GM18520 (cell line): ENCODE measurements at regions not wholly inside any gene's neighbourhood (a gene's known extent, or its start where the extent isn't known, plus 50 kb on each side); places are given as distances from the start of the nearest gene placed in this dataset.
A peak's percentile ranks its signal among the peaks of the same experiment; 100 is the strongest.

Experiments
- ATAC-seq: cut with Tn5 transposase; IDR thresholded peaks from one replicate; pipeline ENCODE4 v1.9.1; 2021; ENCODE audit not compliant: unreplicated experiment

GRCh38 chr5:159737263-159737662 lies 179.0 kb upstream of the ADRA1B start:
- no peak for ATAC-seq

- ATAC-seq: no peak
Measured at GRCh38 chr5:159741829-159742322, 174.4 kb upstream of the ADRA1B start.

- ATAC-seq: no peak
Measured at GRCh38 chr5:159743234-159743633, 173.0 kb upstream of the ADRA1B start.

- ATAC-seq: no peak
Measured at GRCh38 chr5:159746707-159747106, 169.6 kb upstream of the ADRA1B start.

GRCh38 chr5:159749146-159749545 lies 167.1 kb upstream of the ADRA1B start:
- ATAC-seq: no peak

- no peak for ATAC-seq
Measured at GRCh38 chr5:159750226-159750625, 166.1 kb upstream of the ADRA1B start.

GRCh38 chr5:159751459-159751858 lies 164.8 kb upstream of the ADRA1B start:
- ATAC-seq: no peak

- no peak for ATAC-seq
Measured at GRCh38 chr5:159752622-159753275, 163.5 kb upstream of the ADRA1B start.

GRCh38 chr5:159758189-159758588 lies 158.1 kb upstream of the ADRA1B start:
- ATAC-seq: no peak

GRCh38 chr5:159759791-159760290 lies 156.4 kb upstream of the ADRA1B start:
- no peak for ATAC-seq

- ATAC-seq: no peak
Measured at GRCh38 chr5:159762921-159763320, 153.4 kb upstream of the ADRA1B start.

- ATAC-seq: no peak
Measured at GRCh38 chr5:159763562-159763961, 152.7 kb upstream of the ADRA1B start.

GRCh38 chr5:159764283-159765134 lies 151.8 kb upstream of the ADRA1B start:
- no peak for ATAC-seq

- ATAC-seq: no peak
Measured at GRCh38 chr5:159765135-159765433, 151.2 kb upstream of the ADRA1B start.

- no peak for ATAC-seq
Measured at GRCh38 chr5:159765760-159766517, 150.3 kb upstream of the ADRA1B start.

GRCh38 chr5:159768243-159768642 lies 148.0 kb upstream of the ADRA1B start:
- no peak for ATAC-seq

GRCh38 chr5:159772698-159773061 lies 143.6 kb upstream of the ADRA1B start:
- no peak for ATAC-seq

- peak; percentile 75 for ATAC-seq
Measured at GRCh38 chr5:159773062-159773924, 143.0 kb upstream of the ADRA1B start.

GRCh38 chr5:159774476-159775031 lies 141.7 kb upstream of the ADRA1B start:
- no peak for ATAC-seq

- ATAC-seq: no peak
Measured at GRCh38 chr5:159775890-159776289, 140.4 kb upstream of the ADRA1B start.
